ENCODE measurements at regions not wholly inside any gene's neighbourhood (a gene's known extent, or its start where the extent isn't known, plus 50 kb on each side); places are given as distances from the start of the nearest gene placed in this dataset.

- TF ChIP-seq CTCF (IDR thresholded peaks at IDR 0.05) = no peak
- TF ChIP-seq POLR2A (IDR thresholded peaks at IDR 0.05) = no peak
These were observed 129.0 kb downstream of the BTC start for GRCh38 chr4:74665346-74665745.

Measured in breast epithelium (tissue), 3 donors.